ENCODE measurements at regions not wholly inside any gene's neighbourhood (a gene's known extent, or its start where the extent isn't known, plus 50 kb on each side); places are given as distances from the start of the nearest gene placed in this dataset.

DNA sequence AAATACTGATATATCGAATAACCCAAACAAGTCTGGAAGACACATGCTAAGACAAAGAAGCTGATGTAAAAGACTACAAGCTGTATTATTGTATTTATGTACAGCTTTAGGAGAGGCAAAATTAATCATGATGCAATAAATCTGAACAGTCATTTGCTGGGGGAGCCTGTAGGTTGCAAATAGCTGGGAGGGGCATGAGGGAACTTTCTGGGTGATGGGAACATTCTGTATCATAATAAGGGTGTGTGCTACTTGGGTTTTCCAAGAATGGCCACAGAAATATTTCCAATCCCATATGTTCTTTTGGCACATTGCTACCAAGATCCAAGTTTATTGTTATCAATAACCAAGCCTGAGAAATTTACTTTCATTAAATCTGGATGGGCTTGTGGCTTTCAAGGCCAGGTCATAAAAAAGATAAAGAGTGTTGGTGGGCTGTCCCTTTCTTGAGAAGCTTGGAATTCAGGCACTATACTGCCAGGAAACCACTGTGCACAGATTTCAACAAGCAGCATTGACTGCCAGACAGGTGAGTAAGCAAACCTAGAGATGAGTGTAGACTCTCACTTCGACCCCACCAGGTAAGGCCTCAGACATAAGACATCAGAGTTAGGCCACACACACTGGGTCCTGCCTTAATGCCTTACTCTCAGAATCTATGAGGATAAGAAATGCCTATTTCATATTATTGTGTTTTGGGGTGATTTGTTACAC is 629.7 kb upstream of the FZD8 start:
- DNase-seq (no peak), ATAC-seq (no peak)
- H3K9me3 Mint-ChIP-seq: peaks cover 11% of the 10 kb centered on the region
- H3K27me3 Mint-ChIP-seq: no peaks in the 10 kb centered on the region
- no peaks in the 10 kb centered on the region for H3K36me3 Mint-ChIP-seq (ENCODE audit: low read depth)
- H3K4me3 Mint-ChIP-seq: no peak overlapping the region
- no peaks in the 10 kb centered on the region for H3K4me1 Mint-ChIP-seq
- H3K27ac Mint-ChIP-seq: no peak overlapping the region

DNA sequence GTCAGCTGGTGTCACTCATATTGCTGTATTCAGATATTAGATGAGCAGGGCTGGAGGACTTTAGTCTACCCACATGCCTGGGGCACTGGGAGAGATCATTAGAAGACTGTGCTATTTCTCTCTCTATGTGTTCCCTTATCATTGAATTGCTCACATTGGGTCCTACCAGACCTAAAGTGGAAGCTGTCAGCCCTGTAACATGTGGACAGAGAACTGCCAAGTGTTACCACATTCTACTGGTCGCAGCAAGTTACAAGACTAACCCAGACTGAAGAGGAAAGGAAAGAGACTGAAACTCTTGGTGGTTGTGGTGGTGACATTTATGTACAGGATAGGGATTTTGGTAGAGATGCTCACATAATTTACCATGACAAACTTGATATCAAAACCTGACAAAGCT is 627.1 kb upstream of the FZD8 start:
- H3K27ac Mint-ChIP-seq: no peak overlapping the region
- no peaks in the 10 kb centered on the region for H3K9me3 Mint-ChIP-seq
- H3K4me1 Mint-ChIP-seq: no peaks in the 10 kb centered on the region
- H3K4me3 Mint-ChIP-seq: no peak overlapping the region
- no peaks in the 10 kb centered on the region for H3K27me3 Mint-ChIP-seq
- DNase-seq: no peak
- no peak for ATAC-seq
- H3K36me3 Mint-ChIP-seq (ENCODE audit: low read depth): no peaks in the 10 kb centered on the region

DNA sequence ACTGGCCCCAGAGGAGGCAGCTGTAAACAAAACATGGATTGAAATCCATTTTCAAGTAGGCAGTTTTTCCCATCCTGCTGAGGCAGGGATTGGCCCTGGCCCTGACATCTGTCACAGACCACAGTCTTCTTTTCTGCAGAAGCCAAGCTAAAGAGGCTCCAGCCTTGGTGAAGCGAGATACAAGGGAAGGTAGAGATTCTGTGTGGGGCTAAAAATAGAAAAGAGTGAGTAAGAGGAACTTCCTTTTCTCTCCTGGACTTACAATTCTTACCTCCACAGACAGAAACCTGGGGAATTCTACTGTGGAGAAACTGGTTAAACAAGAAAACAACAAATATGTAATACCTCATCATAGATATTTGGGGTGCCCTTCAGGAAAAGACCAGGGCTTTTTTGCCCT is 624.8 kb upstream of the FZD8 start:
- DNase-seq (no peak), ATAC-seq (no peak)
- no peaks in the 10 kb centered on the region for H3K36me3 Mint-ChIP-seq (ENCODE audit: low read depth)
- no peaks in the 10 kb centered on the region for H3K4me1 Mint-ChIP-seq
- H3K9me3 Mint-ChIP-seq: no peaks in the 10 kb centered on the region
- no peak overlapping the region for H3K4me3 Mint-ChIP-seq
- H3K27ac Mint-ChIP-seq: no peak overlapping the region
- H3K27me3 Mint-ChIP-seq: no peaks in the 10 kb centered on the region

DNA sequence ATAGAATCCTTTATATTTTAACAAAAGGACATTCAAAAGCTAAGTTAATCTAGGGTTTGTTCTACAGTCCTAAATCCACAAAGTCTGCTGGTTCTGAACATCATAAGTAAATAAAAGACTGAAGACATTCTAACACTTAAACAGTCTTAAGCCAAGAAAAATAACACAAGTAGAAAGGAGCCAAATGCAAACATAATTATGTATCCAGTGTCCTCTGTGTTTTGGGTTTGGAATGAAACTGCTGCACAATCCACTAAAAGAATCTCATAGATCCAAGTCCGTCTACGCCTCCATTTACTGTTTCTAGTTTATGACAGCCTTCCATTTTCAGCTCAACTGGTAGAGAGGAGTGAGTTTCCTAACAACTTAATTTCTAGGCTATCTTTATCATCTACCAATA is 623.6 kb upstream of the FZD8 start:
- no peaks in the 10 kb centered on the region for H3K9me3 Mint-ChIP-seq
- no peak for ATAC-seq
- H3K27ac Mint-ChIP-seq: no peak overlapping the region
- H3K36me3 Mint-ChIP-seq (ENCODE audit: low read depth): no peaks in the 10 kb centered on the region
- H3K4me3 Mint-ChIP-seq: no peak overlapping the region
- H3K4me1 Mint-ChIP-seq: no peaks in the 10 kb centered on the region
- no peaks in the 10 kb centered on the region for H3K27me3 Mint-ChIP-seq
- DNase-seq: no peak

DNA sequence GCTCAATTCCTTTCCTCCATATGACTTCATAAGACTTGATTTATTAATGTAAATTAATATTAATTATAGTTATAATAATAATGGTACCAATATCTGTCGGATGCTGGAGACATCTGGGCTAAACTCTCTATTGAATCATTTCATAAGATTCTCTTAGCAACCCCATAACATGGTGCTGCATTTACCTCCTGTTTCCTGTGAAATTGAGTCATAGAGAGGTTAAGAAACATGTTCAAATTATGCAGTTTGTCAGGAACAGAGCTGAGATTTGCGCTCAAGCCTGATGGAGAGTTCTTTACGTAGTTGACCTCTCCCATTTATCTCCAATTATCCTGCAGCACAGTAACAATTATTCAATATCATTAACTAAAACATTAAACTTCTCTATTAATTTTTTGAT is 621.8 kb upstream of the FZD8 start:
- ATAC-seq (no peak), DNase-seq (no peak)
- Mint-ChIP-seq H3K4me1 (no peaks in the 10 kb centered on the region), H3K27ac (no peak overlapping the region), H3K36me3 (ENCODE audit: low read depth) (no peaks in the 10 kb centered on the region), H3K27me3 (no peaks in the 10 kb centered on the region), H3K9me3 (no peaks in the 10 kb centered on the region), H3K4me3 (no peak overlapping the region)

DNA sequence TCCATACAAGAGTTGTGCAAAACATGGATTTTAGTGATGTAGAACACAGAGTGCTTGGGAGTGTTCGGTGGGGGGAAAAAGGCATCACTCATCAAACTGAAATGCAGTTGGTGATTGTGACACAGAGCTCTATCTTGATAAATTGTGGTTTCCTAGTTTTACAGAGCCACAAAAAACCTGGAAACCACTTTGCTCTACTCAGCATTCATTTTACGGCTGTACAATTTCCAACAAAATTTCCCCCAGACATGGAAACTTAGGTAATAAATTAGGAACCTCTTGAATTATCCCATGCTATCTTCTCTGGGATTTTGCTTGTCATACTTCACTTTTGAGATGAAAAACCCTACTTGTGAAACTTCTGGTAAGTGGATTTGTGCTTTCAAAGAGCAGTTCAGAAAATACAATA is 614.9 kb upstream of the FZD8 start:
- DNase-seq (no peak), ATAC-seq (no peak)

DNA sequence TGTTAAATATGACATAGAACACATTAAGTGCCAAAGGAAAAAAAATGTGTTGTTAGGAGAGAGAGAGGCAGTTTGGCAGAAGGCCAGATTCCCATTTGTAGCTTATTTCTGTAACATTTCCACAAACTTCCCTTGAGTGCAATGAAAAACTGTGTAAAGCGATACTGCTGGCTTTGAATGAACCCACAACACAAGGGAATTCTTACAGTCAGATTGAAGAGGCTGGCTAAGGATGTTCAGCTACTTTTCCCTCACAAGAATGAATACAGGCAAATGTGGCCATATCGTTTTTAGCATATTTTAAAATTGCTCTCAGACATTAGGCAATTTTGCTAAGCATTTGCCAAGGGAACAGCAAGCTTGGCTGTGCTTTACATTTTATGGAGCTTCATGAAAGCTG is 614.1 kb upstream of the FZD8 start:
- DNase-seq (no peak), ATAC-seq (no peak)
- H3K27ac Mint-ChIP-seq: no peak overlapping the region
- H3K27me3 Mint-ChIP-seq: no peaks in the 10 kb centered on the region
- H3K4me3 Mint-ChIP-seq: no peak overlapping the region
- no peaks in the 10 kb centered on the region for H3K36me3 Mint-ChIP-seq (ENCODE audit: low read depth)
- H3K4me1 Mint-ChIP-seq: no peaks in the 10 kb centered on the region
- peaks cover 5% of the 10 kb centered on the region for H3K9me3 Mint-ChIP-seq

More for the DNA sequence above, 614.9 kb upstream of the FZD8 start:
- no peaks in the 10 kb centered on the region for H3K4me1 Mint-ChIP-seq
- no peak overlapping the region for H3K27ac Mint-ChIP-seq
- no peaks in the 10 kb centered on the region for H3K36me3 Mint-ChIP-seq (ENCODE audit: low read depth)
- peaks cover 5% of the 10 kb centered on the region for H3K9me3 Mint-ChIP-seq
- H3K27me3 Mint-ChIP-seq: no peaks in the 10 kb centered on the region
- H3K4me3 Mint-ChIP-seq: no peak overlapping the region

DNA sequence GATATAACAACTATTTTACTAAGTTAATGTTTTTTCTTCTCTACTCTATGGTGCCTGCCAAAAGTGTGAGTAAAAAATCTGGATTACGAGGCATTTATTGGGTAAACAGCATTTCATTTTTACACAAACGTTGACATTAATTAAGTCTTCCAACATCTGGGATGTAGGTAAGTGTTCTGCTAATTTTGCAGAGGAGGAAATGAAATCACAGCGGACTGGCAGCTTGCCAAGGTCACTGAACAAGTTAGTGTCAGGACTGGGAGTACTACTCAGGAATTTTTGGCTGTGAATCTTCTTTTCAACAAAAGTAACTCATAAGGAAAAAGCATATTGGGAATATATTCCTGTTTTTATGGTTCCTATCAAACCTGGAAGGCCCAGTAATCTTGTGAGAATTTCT is 612.1 kb upstream of the FZD8 start:
- Mint-ChIP-seq H3K36me3 (ENCODE audit: low read depth) (no peaks in the 10 kb centered on the region), H3K4me1 (no peaks in the 10 kb centered on the region), H3K9me3 (peaks cover 8% of the 10 kb centered on the region), H3K27ac (no peak overlapping the region), H3K27me3 (no peaks in the 10 kb centered on the region), H3K4me3 (no peak overlapping the region)
- ATAC-seq (no peak), DNase-seq (no peak)

DNA sequence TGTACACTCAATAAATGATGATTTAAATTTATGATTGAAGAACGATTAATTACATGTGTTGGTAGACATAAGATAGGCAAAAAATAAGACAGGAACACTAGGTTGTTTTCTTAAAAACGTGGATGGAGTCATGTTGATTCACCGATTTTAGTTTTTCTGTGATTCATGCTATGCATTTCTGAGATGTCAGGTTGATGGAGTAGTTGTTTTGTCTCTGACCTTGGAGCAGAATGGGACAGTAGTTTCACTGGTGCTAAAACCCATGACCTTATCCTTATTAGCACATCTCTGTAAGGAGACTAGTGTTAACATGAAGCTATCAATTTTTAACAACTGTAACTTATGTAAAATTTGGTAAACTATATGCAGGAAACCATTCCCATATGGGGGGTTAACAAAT is 611.6 kb upstream of the FZD8 start:
- no peak for ATAC-seq
- Mint-ChIP-seq H3K36me3 (ENCODE audit: low read depth) (no peaks in the 10 kb centered on the region), H3K27ac (no peak overlapping the region), H3K9me3 (peaks cover 8% of the 10 kb centered on the region), H3K4me1 (no peaks in the 10 kb centered on the region), H3K4me3 (no peak overlapping the region), H3K27me3 (no peaks in the 10 kb centered on the region)
- no peak for DNase-seq

DNA sequence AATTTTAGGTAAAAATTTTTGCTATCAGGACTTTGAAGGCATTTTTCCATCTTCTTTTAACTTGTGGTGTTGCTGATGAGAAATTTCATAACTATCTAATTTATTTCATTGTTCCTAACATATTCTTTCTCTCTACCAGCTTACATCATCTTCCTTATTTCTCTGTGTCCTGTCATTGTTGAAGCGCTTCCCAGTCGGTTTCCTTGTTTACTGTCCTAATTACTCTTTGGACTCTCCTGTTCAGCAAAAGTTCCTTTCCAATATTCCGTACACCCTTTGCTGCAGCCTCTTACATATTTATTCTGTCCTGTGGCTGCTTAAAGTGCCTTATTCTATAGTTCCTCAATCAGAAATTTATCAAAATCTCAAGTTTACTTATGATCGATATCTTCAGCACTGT is 609.0 kb upstream of the FZD8 start:
- ATAC-seq: no peak
- H3K27ac Mint-ChIP-seq: no peak overlapping the region
- H3K36me3 Mint-ChIP-seq (ENCODE audit: low read depth): no peaks in the 10 kb centered on the region
- no peak for DNase-seq
- H3K27me3 Mint-ChIP-seq: no peaks in the 10 kb centered on the region
- H3K4me3 Mint-ChIP-seq: no peak overlapping the region
- no peaks in the 10 kb centered on the region for H3K4me1 Mint-ChIP-seq
- peaks cover 8% of the 10 kb centered on the region for H3K9me3 Mint-ChIP-seq

DNA sequence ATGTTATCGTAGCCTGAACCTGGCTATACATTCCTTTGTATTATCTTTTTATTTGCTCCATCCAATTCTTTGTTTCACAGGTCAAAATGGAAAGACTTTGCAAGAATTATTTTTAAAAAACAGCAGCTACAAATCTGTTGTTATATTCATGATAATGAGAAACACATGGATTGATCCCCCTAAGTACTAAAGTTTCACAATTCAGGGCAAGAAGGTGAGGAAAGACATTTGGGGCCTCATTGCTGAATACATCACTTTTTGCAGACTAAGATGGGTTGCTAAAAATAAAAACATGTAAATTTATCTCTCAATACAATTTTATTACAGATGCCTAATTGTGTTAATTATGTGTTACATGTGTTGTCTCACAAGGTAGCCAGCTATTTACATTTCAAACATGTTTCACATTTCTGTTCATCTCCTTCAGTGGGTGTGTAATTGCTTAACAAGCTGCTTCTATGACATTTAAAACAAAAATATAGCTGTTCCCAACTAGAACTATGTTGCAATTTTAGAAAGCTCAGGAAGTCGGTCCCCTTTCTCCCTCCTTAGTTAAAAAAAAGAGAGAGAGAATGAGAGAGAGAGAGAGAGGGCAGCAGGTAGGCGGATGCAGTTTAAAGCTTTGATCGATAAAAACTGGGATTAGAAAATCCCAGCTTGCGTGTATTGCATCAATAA is 606.3 kb upstream of the FZD8 start:
- no peak for ATAC-seq
- H3K4me1 Mint-ChIP-seq: no peaks in the 10 kb centered on the region
- H3K27me3 Mint-ChIP-seq: no peaks in the 10 kb centered on the region
- H3K9me3 Mint-ChIP-seq: peaks cover 16% of the 10 kb centered on the region
- no peak overlapping the region for H3K4me3 Mint-ChIP-seq
- no peaks in the 10 kb centered on the region for H3K36me3 Mint-ChIP-seq (ENCODE audit: low read depth)
- no peak overlapping the region for H3K27ac Mint-ChIP-seq
- DNase-seq: no peak

DNA sequence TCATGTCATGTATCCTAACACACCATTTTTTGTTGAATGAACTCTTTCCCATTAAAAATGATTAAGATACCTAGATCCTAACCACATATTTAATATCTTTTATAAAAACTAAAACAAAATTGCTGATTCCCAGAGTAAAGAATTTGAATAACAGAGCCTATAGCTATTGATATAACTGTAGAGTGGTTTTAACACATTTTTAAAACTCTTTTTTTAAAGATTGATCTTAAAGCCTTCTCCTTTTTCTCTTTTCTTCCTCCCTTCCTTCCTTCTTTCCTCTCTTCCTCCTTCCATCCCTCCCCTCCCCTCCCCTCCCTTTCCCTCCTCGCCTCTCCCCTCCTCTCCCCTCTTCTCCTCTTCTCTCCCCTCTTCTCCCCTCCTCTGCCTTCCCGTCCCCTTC is 605.4 kb upstream of the FZD8 start:
- no peaks in the 10 kb centered on the region for H3K4me1 Mint-ChIP-seq
- peaks cover 19% of the 10 kb centered on the region for H3K9me3 Mint-ChIP-seq
- no peak overlapping the region for H3K27ac Mint-ChIP-seq
- DNase-seq (no peak), ATAC-seq (no peak)
- no peaks in the 10 kb centered on the region for H3K36me3 Mint-ChIP-seq (ENCODE audit: low read depth)
- no peaks in the 10 kb centered on the region for H3K27me3 Mint-ChIP-seq
- no peak overlapping the region for H3K4me3 Mint-ChIP-seq

DNA sequence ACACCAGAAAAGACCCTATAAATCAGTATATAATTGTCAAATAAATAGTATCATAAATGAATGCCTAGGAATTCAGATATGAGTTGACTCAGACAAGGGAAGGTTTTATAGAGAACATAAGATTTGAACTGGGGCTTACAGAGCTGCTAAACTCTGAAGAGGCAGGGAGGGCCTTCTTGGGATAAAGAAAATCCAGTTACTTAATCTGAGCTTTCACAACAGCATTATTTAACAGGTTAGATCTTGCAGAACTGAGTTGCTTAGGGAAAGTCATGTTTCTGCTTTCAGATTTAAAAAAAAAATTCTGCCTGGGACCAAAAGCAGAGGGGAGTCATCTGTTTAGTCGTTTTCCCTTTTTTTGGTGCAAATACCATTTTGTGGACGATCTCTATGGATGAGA is 594.8 kb upstream of the FZD8 start:
- Mint-ChIP-seq H3K9me3 (peaks cover 32% of the 10 kb centered on the region), H3K27ac (no peak overlapping the region), H3K4me3 (no peak overlapping the region), H3K36me3 (ENCODE audit: low read depth) (no peaks in the 10 kb centered on the region), H3K27me3 (no peaks in the 10 kb centered on the region), H3K4me1 (no peaks in the 10 kb centered on the region)
- no peak for DNase-seq
- ATAC-seq: no peak

DNA sequence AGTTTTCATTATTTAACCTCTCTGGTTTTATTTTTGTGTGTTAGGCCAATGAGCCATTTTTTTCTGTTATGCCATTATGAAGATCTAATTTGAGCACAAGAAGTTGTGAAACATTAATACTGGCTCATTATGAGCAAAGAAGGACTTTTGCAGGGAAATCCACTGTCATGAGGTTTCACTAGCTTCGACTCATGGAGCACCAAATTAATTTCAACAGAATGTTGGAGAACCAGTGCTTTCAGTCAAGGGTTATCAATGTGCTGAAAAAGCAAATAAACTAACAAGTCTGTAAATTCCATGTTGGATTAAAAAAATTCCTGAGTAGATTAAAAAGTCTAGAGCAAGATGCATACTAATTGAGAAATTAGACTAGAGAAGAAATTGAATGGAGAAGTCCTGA is 594.2 kb upstream of the FZD8 start:
- no peak overlapping the region for H3K4me3 Mint-ChIP-seq

DNA sequence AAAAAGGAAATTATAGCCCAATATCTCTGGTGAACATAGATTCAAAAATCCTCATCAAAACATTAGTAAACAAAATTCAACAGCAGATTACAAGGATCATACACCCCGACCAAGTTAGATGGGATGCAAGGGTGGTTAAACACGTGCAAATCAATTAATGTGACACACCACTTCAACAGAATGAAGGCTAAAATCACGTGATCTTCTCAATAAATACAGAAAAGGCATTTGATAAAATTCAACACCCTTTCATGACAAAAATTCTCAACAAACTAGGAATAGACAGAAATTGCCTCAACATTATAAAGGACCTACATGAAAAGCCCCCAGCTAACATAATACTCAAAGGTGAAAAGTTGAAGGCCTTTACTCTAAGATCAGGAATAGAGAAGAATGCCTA is 590.8 kb upstream of the FZD8 start:
- DNase-seq: no peak
- Mint-ChIP-seq H3K27ac (no peak overlapping the region), H3K4me1 (no peaks in the 10 kb centered on the region), H3K27me3 (no peaks in the 10 kb centered on the region), H3K4me3 (no peak overlapping the region), H3K36me3 (ENCODE audit: low read depth) (no peaks in the 10 kb centered on the region), H3K9me3 (peaks cover 18% of the 10 kb centered on the region)
- no peak for ATAC-seq

More for the DNA sequence above, 594.2 kb upstream of the FZD8 start:
- Mint-ChIP-seq H3K36me3 (ENCODE audit: low read depth) (no peaks in the 10 kb centered on the region), H3K4me1 (no peaks in the 10 kb centered on the region), H3K27me3 (no peaks in the 10 kb centered on the region), H3K9me3 (peaks cover 32% of the 10 kb centered on the region), H3K27ac (no peak overlapping the region)
- no peak for DNase-seq
- ATAC-seq: no peak

Measured in activated naive CD8-positive, alpha-beta T cell treated with anti-CD3 and anti-CD28 coated beads, Interleukin-2, amount 50 U/mL, for 24 hours (primary cell).